ENCODE measurements at regions not wholly inside any gene's neighbourhood (a gene's known extent, or its start where the extent isn't known, plus 50 kb on each side); places are given as distances from the start of the nearest gene placed in this dataset.

- no peak overlapping the region for H3K4me3 Mint-ChIP-seq
- DNase-seq (ENCODE audit: low spot score) = no peak
- no peaks in the 10 kb centered on the region for H3K4me1 Mint-ChIP-seq (ENCODE audit: low read depth)
- H3K9me3 Mint-ChIP-seq = peaks cover 17% of the 10 kb centered on the region
- no peaks in the 10 kb centered on the region for H3K36me3 Mint-ChIP-seq (ENCODE audit: low read depth)
- H3K27ac Mint-ChIP-seq = no peak overlapping the region
- H3K27me3 Mint-ChIP-seq (ENCODE audit: low read depth) = no peaks in the 10 kb centered on the region
These were observed 684.0 kb upstream of the AADAT start for GRCh38 chr4:170773709-170774273.

GRCh38 chr4:170772429-170772828 is 682.7 kb upstream of the AADAT start:
- no peak overlapping the region for H3K4me3 Mint-ChIP-seq
- no peak for DNase-seq (ENCODE audit: low spot score)
- no peak overlapping the region for H3K27ac Mint-ChIP-seq
- no peaks in the 10 kb centered on the region for H3K36me3 Mint-ChIP-seq (ENCODE audit: low read depth)
- no peaks in the 10 kb centered on the region for H3K27me3 Mint-ChIP-seq (ENCODE audit: low read depth)
- H3K4me1 Mint-ChIP-seq (ENCODE audit: low read depth) = no peaks in the 10 kb centered on the region
- peaks cover 9% of the 10 kb centered on the region for H3K9me3 Mint-ChIP-seq

- H3K4me1 Mint-ChIP-seq (ENCODE audit: low read depth) = no peaks in the 10 kb centered on the region
- H3K27ac Mint-ChIP-seq = no peak overlapping the region
- H3K4me3 Mint-ChIP-seq = no peak overlapping the region
- H3K9me3 Mint-ChIP-seq = peaks cover 9% of the 10 kb centered on the region
- no peaks in the 10 kb centered on the region for H3K27me3 Mint-ChIP-seq (ENCODE audit: low read depth)
- H3K36me3 Mint-ChIP-seq (ENCODE audit: low read depth) = no peaks in the 10 kb centered on the region
- no peak for DNase-seq (ENCODE audit: low spot score)
These were observed 680.9 kb upstream of the AADAT start for GRCh38 chr4:170770664-170771063.

GRCh38 chr4:170769862-170770261 is 680.1 kb upstream of the AADAT start:
- DNase-seq (ENCODE audit: low spot score) = no peak
- H3K36me3 Mint-ChIP-seq (ENCODE audit: low read depth) = no peaks in the 10 kb centered on the region

DNA sequence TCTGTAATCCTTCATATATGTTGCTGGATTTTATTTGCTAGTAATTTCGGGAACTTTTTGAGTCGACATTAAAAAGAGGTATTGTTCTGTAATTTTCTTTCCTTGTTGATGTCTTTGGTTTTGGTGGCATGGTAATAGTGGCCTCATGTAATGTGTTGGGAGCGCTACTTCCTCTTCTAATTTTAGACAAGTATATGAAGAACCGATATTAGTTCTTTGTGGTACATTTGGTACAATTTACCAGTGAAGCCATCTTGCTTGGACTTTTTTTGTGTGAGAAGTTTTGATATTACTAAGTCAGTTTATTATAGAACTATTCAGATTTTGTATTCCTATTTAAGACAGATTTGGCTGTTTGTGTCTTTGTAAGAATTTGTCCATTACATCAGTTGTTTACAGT is 669.2 kb upstream of the AADAT start:
- Mint-ChIP-seq H3K9me3 (peaks cover 3% of the 10 kb centered on the region), H3K27me3 (ENCODE audit: low read depth) (no peaks in the 10 kb centered on the region), H3K4me3 (no peak overlapping the region), H3K4me1 (ENCODE audit: low read depth) (no peaks in the 10 kb centered on the region), H3K36me3 (ENCODE audit: low read depth) (no peaks in the 10 kb centered on the region), H3K27ac (no peak overlapping the region)
- DNase-seq (ENCODE audit: low spot score) = no peak

More at GRCh38 chr4:170769862-170770261, 680.1 kb upstream of the AADAT start:
- Mint-ChIP-seq H3K27ac (no peak overlapping the region), H3K27me3 (ENCODE audit: low read depth) (no peaks in the 10 kb centered on the region), H3K4me3 (no peak overlapping the region), H3K9me3 (peaks cover 9% of the 10 kb centered on the region), H3K4me1 (ENCODE audit: low read depth) (no peaks in the 10 kb centered on the region)

GRCh38 chr4:170750519-170750918 is 660.8 kb upstream of the AADAT start:
- Mint-ChIP-seq H3K36me3 (ENCODE audit: low read depth) (no peaks in the 10 kb centered on the region), H3K4me1 (ENCODE audit: low read depth) (no peaks in the 10 kb centered on the region), H3K9me3 (no peaks in the 10 kb centered on the region), H3K27ac (no peak overlapping the region), H3K4me3 (no peak overlapping the region), H3K27me3 (ENCODE audit: low read depth) (no peaks in the 10 kb centered on the region)
- no peak for DNase-seq (ENCODE audit: low spot score)

DNA sequence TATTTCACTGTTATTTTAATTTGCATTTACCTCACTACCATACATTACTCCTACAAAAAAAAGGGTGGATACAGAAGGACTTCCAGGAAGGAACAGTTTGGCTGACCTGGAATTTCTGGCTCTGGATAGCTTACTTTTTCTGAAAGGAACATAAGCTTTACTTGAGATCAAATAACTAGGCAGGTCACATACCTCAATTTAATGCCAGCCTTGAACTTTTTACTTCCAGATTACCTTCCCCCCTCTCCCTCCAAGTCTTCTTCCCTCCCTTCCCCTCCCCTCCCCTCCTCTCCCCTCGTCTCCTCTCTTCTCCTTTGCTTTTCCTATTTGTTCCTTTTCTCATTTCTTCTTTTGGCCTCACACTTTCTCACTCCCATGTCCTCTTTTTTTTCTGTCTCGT is 659.2 kb upstream of the AADAT start:
- Mint-ChIP-seq H3K9me3 (no peaks in the 10 kb centered on the region), H3K36me3 (ENCODE audit: low read depth) (no peaks in the 10 kb centered on the region), H3K4me1 (ENCODE audit: low read depth) (no peaks in the 10 kb centered on the region), H3K4me3 (no peak overlapping the region), H3K27me3 (ENCODE audit: low read depth) (no peaks in the 10 kb centered on the region), H3K27ac (no peak overlapping the region)
- no peak for DNase-seq (ENCODE audit: low spot score)

- DNase-seq (ENCODE audit: low spot score) = no peak
- no peak overlapping the region for H3K27ac Mint-ChIP-seq
- no peaks in the 10 kb centered on the region for H3K27me3 Mint-ChIP-seq (ENCODE audit: low read depth)
- H3K4me3 Mint-ChIP-seq = no peak overlapping the region
- H3K4me1 Mint-ChIP-seq (ENCODE audit: low read depth) = no peaks in the 10 kb centered on the region
- H3K9me3 Mint-ChIP-seq = peaks cover 6% of the 10 kb centered on the region
- no peaks in the 10 kb centered on the region for H3K36me3 Mint-ChIP-seq (ENCODE audit: low read depth)
These were observed 653.9 kb upstream of the AADAT start for GRCh38 chr4:170743633-170744032.

DNA sequence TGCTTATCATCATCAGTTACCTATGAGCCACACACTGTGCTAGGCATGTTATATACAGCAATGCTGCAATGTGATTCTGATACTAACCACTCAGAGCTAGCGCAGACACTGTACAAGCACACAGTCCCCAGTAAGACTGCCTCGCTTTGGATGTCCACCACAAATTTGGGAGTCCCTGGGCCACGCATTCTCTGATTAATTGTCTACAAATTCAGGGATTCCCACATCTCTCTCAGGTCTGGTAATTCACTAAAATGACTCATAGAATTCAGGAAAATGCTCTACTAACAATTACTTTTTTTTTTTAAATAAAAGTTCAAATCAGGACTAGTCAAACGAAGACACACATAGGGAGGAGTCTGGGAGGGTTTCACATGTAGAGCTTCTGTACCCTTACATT is 652.1 kb upstream of the AADAT start:
- Mint-ChIP-seq H3K27ac (no peak overlapping the region), H3K27me3 (ENCODE audit: low read depth) (no peaks in the 10 kb centered on the region), H3K36me3 (ENCODE audit: low read depth) (no peaks in the 10 kb centered on the region), H3K4me1 (ENCODE audit: low read depth) (no peaks in the 10 kb centered on the region), H3K9me3 (peaks cover 6% of the 10 kb centered on the region), H3K4me3 (no peak overlapping the region)
- DNase-seq (ENCODE audit: low spot score) = no peak

- no peak overlapping the region for H3K4me3 Mint-ChIP-seq
These were observed 647.0 kb upstream of the AADAT start for GRCh38 chr4:170736710-170737109.

GRCh38 chr4:170729897-170730296 is 640.1 kb upstream of the AADAT start:
- H3K36me3 Mint-ChIP-seq (ENCODE audit: low read depth) = no peaks in the 10 kb centered on the region
- H3K27me3 Mint-ChIP-seq (ENCODE audit: low read depth) = no peaks in the 10 kb centered on the region
- no peak overlapping the region for H3K4me3 Mint-ChIP-seq
- H3K4me1 Mint-ChIP-seq (ENCODE audit: low read depth) = no peaks in the 10 kb centered on the region
- no peak overlapping the region for H3K27ac Mint-ChIP-seq
- H3K9me3 Mint-ChIP-seq = no peaks in the 10 kb centered on the region
- no peak for DNase-seq (ENCODE audit: low spot score)

More at GRCh38 chr4:170736710-170737109, 647.0 kb upstream of the AADAT start:
- no peaks in the 10 kb centered on the region for H3K36me3 Mint-ChIP-seq (ENCODE audit: low read depth)
- H3K27me3 Mint-ChIP-seq (ENCODE audit: low read depth) = no peaks in the 10 kb centered on the region
- H3K4me1 Mint-ChIP-seq (ENCODE audit: low read depth) = no peaks in the 10 kb centered on the region
- H3K9me3 Mint-ChIP-seq = no peaks in the 10 kb centered on the region
- DNase-seq (ENCODE audit: low spot score) = no peak
- no peak overlapping the region for H3K27ac Mint-ChIP-seq

GRCh38 chr4:170729236-170729635 is 639.5 kb upstream of the AADAT start:
- no peaks in the 10 kb centered on the region for H3K4me1 Mint-ChIP-seq (ENCODE audit: low read depth)
- H3K27me3 Mint-ChIP-seq (ENCODE audit: low read depth) = no peaks in the 10 kb centered on the region
- H3K4me3 Mint-ChIP-seq = no peak overlapping the region
- H3K27ac Mint-ChIP-seq = no peak overlapping the region
- H3K9me3 Mint-ChIP-seq = no peaks in the 10 kb centered on the region
- no peaks in the 10 kb centered on the region for H3K36me3 Mint-ChIP-seq (ENCODE audit: low read depth)
- no peak for DNase-seq (ENCODE audit: low spot score)

DNA sequence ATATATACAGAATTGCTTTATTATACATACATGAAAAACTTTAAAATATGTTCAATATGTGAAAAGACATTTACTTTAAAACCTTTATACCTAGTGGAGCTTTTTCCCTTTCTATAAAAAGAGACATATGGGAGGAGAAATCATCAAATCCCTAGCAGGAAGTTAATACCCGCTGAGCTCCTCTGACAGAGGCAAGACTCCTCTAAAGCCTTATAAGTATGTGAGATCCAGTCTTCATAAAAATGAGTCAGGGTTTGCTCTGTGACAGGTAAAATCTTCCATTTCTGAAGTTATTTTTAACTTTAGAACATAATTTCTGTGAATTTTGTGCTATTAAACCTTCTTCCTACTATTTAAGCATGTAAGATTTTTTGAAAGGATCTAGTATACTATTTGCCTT is 634.4 kb upstream of the AADAT start:
- DNase-seq (ENCODE audit: low spot score) = no peak
- Mint-ChIP-seq H3K36me3 (ENCODE audit: low read depth) (no peaks in the 10 kb centered on the region), H3K4me1 (ENCODE audit: low read depth) (no peaks in the 10 kb centered on the region), H3K27me3 (ENCODE audit: low read depth) (no peaks in the 10 kb centered on the region), H3K27ac (no peak overlapping the region), H3K9me3 (peaks cover 4% of the 10 kb centered on the region), H3K4me3 (no peak overlapping the region)

DNA sequence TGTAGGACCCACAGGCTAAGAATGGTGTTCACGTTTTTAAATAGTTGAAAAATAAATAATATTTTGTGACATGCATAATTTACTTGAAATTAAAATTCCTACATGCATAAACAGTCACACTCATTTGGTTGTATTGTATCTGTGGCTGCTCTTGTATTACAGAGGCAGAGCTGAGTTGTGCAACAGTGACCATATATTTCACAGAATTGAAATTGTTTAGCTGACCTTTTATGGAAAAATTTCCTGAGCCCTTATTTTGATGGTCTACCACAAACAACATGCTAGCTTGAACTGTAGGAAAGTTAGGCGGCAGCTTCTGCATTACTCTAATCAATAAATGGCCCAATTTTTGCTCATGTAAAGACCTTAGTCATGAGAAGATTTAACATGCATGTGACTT is 633.4 kb upstream of the AADAT start:
- Mint-ChIP-seq H3K27me3 (ENCODE audit: low read depth) (no peaks in the 10 kb centered on the region), H3K36me3 (ENCODE audit: low read depth) (no peaks in the 10 kb centered on the region), H3K4me1 (ENCODE audit: low read depth) (no peaks in the 10 kb centered on the region), H3K4me3 (no peak overlapping the region), H3K9me3 (peaks cover 4% of the 10 kb centered on the region), H3K27ac (no peak overlapping the region)
- no peak for DNase-seq (ENCODE audit: low spot score)

DNA sequence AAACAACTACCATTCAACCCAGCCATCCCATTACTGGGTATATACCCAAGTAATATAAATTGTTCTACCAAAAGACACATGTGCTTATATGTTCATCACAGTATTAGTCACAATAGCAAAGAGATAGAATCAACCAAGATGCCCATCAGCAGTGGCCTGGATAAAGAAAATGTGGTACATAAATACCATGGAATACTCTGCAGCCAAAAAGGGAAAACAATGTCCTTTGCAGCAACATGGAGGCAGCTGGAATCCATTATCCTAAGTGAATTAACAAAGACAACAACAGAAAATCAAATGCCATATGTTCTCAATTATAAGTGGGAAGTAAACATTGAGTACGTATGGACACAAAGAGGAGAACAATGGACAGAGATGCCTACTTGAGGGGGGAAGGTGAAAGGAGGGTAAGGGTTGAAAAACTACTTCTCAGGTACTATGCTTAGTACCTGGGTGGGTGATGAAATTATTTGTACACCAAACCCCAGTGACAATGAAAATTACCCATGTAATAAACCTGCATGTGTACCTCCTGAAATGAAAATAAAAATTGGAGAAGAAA is 632.1 kb upstream of the AADAT start:
- H3K27ac Mint-ChIP-seq = no peak overlapping the region
- H3K27me3 Mint-ChIP-seq (ENCODE audit: low read depth) = no peaks in the 10 kb centered on the region
- no peak for DNase-seq (ENCODE audit: low spot score)
- H3K4me1 Mint-ChIP-seq (ENCODE audit: low read depth) = no peaks in the 10 kb centered on the region
- H3K36me3 Mint-ChIP-seq (ENCODE audit: low read depth) = no peaks in the 10 kb centered on the region
- H3K4me3 Mint-ChIP-seq = no peak overlapping the region
- peaks cover 4% of the 10 kb centered on the region for H3K9me3 Mint-ChIP-seq
